ENCODE measurements at regions not wholly inside any gene's neighbourhood (a gene's known extent, or its start where the extent isn't known, plus 50 kb on each side); places are given as distances from the start of the nearest gene placed in this dataset.

DNA sequence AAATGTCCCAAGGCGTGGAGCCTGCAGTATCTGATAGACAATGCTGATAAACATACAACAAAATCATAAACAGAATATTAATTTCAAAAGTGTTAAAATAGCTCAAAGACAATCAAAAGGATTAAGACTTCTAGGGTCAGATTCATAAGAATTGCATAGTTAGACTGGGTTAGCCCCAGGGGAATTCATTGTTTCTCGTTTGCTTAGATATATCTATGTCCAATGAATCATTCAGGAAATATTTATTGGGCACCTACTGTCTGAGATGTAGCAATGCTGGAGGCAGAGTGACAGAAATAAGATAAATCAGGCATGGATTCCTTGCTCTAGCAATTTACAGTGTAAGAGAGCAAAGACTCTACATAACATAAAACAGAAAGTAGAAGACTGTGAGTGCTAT, 124.4 kb upstream of the PRL start:
- TF ChIP-seq, protein P1, sequence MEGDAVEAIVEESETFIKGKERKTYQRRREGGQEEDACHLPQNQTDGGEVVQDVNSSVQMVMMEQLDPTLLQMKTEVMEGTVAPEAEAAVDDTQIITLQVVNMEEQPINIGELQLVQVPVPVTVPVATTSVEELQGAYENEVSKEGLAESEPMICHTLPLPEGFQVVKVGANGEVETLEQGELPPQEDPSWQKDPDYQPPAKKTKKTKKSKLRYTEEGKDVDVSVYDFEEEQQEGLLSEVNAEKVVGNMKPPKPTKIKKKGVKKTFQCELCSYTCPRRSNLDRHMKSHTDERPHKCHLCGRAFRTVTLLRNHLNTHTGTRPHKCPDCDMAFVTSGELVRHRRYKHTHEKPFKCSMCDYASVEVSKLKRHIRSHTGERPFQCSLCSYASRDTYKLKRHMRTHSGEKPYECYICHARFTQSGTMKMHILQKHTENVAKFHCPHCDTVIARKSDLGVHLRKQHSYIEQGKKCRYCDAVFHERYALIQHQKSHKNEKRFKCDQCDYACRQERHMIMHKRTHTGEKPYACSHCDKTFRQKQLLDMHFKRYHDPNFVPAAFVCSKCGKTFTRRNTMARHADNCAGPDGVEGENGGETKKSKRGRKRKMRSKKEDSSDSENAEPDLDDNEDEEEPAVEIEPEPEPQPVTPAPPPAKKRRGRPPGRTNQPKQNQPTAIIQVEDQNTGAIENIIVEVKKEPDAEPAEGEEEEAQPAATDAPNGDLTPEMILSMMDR (IDR thresholded peaks at IDR 0.05), result no peak
- TF ChIP-seq POLR2A (IDR thresholded peaks at IDR 0.05), result no peak
